Fibroblast of mammary gland (primary cell): ENCODE measurements at regions not wholly inside any gene's neighbourhood (a gene's known extent, or its start where the extent isn't known, plus 50 kb on each side); places are given as distances from the start of the nearest gene placed in this dataset.

Source experiments
- DNase-seq: peaks from one replicate; pipeline ENCODE4 v3.0.0-alpha.2; 2010; ENCODE audit warnings: low read depth
- H3K4me3 ChIP-seq: 2 replicates; pipeline ENCODE4 v1.5.1; 2011; ENCODE audit warnings: low read depth, mild to moderate bottlenecking, low read length, moderate library complexity; ENCODE audit not compliant: control insufficient read depth
- TF ChIP-seq, protein P1 (sequence below): conservative IDR thresholded peaks from 2 replicates; pipeline ENCODE4 v1.5.1; 2011; ENCODE audit warnings: low read depth, low read length, inconsistent platforms; ENCODE audit not compliant: control insufficient read depth, insufficient read depth

DNA sequence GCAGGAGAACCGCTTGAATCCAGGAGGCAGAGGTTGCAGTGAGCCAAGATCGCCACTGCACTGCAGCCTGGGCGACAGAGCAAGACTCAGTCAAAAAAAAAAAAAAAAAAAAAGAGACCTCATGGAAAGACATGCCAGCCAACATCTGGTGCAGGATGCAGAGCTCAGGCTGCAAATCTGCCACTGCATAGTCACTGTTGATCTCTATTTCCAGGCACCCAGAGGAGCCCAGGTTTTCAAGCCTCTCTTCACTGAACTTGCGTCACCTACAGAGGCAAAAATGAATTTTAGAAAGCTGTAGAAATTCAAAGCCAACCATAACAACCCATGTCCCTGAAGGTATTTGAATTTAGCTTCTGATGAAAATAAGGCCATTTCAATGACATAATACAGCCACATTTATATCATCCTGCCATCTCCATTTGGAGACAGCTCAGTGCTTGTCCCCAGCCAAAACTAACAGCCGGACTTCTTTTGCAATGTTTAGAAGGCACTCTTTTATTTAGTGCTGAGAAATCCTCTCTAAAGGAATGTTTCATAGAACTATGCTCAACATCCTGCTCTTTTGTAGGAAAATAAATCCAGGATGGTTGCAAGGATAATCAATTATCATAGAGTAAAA, 113.3 kb downstream of the SNX18 start:
- TF ChIP-seq, protein P1, sequence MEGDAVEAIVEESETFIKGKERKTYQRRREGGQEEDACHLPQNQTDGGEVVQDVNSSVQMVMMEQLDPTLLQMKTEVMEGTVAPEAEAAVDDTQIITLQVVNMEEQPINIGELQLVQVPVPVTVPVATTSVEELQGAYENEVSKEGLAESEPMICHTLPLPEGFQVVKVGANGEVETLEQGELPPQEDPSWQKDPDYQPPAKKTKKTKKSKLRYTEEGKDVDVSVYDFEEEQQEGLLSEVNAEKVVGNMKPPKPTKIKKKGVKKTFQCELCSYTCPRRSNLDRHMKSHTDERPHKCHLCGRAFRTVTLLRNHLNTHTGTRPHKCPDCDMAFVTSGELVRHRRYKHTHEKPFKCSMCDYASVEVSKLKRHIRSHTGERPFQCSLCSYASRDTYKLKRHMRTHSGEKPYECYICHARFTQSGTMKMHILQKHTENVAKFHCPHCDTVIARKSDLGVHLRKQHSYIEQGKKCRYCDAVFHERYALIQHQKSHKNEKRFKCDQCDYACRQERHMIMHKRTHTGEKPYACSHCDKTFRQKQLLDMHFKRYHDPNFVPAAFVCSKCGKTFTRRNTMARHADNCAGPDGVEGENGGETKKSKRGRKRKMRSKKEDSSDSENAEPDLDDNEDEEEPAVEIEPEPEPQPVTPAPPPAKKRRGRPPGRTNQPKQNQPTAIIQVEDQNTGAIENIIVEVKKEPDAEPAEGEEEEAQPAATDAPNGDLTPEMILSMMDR: no peak
- no peak for DNase-seq
- H3K4me3 ChIP-seq: no peak overlapping the region

DNA sequence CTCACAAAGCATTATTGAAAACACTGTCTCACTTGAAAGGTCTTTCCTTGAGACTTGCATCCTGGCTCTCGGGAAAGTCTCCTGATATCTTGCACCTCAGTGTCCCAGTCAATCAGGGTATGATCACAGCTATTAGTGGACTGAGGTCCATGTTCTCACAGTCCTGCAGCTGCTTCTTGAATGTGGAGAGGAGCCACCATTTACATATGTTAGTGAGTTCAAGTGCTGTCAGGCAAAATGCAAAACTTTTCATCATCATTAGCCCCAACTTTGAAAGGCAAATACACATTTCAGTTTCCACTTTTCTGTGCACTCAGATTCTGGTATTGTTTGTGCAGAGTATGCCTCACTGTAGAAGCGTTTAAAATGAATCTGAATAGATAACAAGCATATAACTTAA, 111.6 kb downstream of the SNX18 start:
- DNase-seq: no peak
- TF ChIP-seq, protein P1: no peak
- no peak overlapping the region for H3K4me3 ChIP-seq

DNA sequence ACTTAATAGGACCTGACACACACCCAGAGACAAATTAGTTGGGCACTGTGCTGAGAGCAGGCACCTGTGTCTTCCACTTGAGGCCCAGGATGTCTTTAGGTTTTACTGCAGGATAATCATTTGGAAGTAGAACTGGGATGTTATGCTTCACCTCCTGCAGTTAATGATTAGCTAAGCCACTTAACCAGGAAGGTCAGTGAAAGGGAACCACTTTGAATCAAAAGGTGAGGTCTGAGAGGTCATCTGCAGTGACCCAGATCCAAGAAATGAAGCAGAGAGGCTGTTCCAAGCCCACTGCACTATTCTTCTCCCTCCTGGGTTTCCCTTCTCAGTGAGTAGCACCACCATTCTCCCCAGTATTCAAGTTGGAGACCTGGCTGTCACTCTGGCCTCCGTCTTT, 110.5 kb downstream of the SNX18 start:
- no peak for DNase-seq
- TF ChIP-seq, protein P1: no peak
- H3K4me3 ChIP-seq: no peak overlapping the region

DNA sequence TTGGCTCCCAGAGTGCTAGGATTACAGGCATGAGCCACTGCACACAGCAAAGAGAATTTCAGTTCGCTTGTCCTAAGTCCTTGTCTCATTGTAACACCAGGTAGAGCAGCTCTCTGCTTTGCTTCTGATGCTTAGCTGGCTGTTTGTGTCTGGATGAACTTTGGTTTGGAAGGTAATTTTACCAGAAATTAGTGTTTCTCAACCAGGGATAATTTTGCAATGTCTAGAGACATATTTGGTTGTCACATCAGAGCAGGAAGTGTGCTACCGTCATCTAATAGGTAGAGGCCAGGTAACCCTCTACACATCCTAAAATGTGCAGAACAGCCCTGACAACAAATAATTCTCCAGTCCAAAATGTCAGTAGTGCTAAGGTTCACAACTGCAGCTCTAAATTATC, 108.8 kb downstream of the SNX18 start:
- no peak for DNase-seq
- no peak overlapping the region for H3K4me3 ChIP-seq
- TF ChIP-seq, protein P1: no peak

DNA sequence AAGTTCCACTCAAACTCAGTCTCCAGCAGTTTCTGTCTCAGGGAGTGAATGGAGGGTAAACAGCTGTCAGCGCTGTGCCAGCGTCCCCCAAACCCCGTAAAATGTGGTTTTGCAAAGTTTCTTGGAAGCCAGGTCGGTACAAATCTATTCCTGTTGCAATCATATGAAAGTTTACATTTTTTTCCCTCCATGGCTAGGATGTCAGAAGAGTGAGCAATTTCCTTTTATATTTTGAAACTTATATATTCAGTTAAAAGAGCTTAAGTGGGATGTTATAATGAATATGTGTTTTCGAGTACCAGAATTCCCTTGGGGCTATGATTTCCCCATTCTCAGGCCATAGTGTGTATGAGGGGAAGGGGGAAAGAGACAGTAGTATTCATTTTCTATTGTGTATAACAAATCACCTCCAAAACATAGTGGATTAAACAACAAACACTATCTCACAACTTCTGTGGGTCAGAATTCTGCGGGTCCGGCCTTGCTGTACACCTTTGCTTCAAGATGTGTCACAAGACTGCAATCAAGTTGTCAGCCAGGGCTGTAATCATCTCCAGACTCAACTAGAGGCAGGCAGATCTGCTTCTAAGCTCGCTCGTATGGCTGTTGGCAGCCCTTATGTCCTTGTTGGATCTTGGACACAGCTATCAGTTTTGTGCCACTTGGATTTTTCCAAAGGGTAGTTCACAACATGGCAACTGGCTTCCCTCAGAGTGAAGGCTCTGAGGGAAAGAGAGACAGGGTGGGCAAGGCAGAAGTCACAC, 107.4 kb downstream of the SNX18 start:
- peak; percentile 64 for DNase-seq
- TF ChIP-seq, protein P1: no peak
- no peak overlapping the region for H3K4me3 ChIP-seq

DNA sequence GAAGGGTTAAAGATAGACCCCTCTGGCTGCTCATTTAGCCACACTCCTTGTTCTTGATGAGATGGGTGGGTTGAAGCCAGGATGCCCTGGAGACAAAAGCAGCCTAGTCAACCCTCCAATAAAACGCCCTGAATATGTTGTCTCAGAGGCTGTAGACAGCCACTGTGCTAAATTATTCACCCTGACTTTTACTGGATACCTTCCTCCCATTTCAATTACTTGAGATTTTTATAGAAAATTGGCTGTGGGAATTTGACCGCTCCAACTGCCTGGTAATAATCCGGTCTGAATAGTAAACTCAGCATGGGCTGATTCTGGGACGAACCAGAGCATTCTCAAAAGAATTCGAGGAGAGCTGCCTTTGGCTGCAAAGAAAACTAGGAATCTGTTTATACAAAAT, 104.2 kb downstream of the SNX18 start:
- no peak overlapping the region for H3K4me3 ChIP-seq
- TF ChIP-seq, protein P1: no peak
- no peak for DNase-seq

DNA sequence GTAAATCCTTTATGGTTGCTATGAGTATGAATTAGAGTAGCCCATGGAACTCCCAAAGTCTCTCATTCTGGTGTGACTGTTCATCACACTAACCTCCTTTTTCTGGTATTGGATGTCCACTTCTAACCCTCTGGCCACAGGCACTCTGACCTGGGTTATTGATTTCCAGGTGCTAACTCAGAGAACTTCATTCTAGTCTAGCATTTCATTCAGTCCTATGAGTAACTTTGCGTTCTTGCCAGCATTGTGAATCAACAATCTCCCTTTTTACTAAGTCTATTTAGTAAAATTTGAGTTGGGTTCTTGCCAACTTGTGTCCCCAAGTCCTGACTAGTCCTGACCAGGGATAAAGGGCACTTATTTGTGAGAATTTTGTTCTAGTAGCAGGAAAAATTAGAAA, 103.5 kb downstream of the SNX18 start:
- no peak for DNase-seq
- TF ChIP-seq, protein P1: no peak
- H3K4me3 ChIP-seq: no peak overlapping the region
